OCI-LY1 (cell line): ENCODE measurements at regions not wholly inside any gene's neighbourhood (a gene's known extent, or its start where the extent isn't known, plus 50 kb on each side); places are given as distances from the start of the nearest gene placed in this dataset.

Experiments used
- H2AFZ ChIP-seq: fragments of 200-600 bp; sonication (generic), shearing (Covaris generic); 2 replicates; pipeline ENCODE4 v1.6.0; 2014; ENCODE audit warnings: antibody characterized with exemption, mild to moderate bottlenecking, low read length
- H3F3A ChIP-seq: fragments of 200-600 bp; sonication (generic), shearing (Covaris generic); 2 replicates; pipeline ENCODE4 v1.6.0; 2014; ENCODE audit warnings: mild to moderate bottlenecking, antibody characterized with exemption, low read length, moderate library complexity; ENCODE audit not compliant: insufficient read depth
- H3K27ac ChIP-seq: fragments of 200-600 bp; sonication (generic); 2 replicates; pipeline ENCODE4 v1.5.1; 2014; ENCODE audit warnings: low read length, mixed run types, mild to moderate bottlenecking, low read depth; ENCODE audit not compliant: poor library complexity, severe bottlenecking
- H3K27me3 ChIP-seq: fragments of 200-600 bp; sonication (generic); 2 replicates; pipeline ENCODE4 v1.6.0; 2014; ENCODE audit warnings: antibody characterized with exemption, mild to moderate bottlenecking, low read length, moderate library complexity; ENCODE audit not compliant: insufficient read depth
- H3K36me3 ChIP-seq: fragments of 200-600 bp; sonication (generic); 2 replicates; pipeline ENCODE4 v1.6.1; 2014; ENCODE audit warnings: mild to moderate bottlenecking, antibody characterized with exemption, low read length, moderate library complexity, mixed read lengths; ENCODE audit not compliant: insufficient read depth
- H3K4me1 ChIP-seq: fragments of 200-600 bp; sonication (generic); 2 replicates; pipeline ENCODE4 v1.5.1; 2014; ENCODE audit warnings: mild to moderate bottlenecking, low read length, moderate library complexity; ENCODE audit not compliant: insufficient read depth, severe bottlenecking
- H3K4me2 ChIP-seq: fragments of 200-600 bp; sonication (generic), shearing (Covaris generic); 2 replicates; pipeline ENCODE4 v1.6.1; 2014; ENCODE audit warnings: low read length
- H3K4me3 ChIP-seq: fragments of 200-600 bp; sonication (generic); 2 replicates; pipeline ENCODE4 v1.5.1; 2014; ENCODE audit warnings: low read length, low read depth, mild to moderate bottlenecking, mixed read lengths; ENCODE audit not compliant: poor library complexity, severe bottlenecking
- H3K79me2 ChIP-seq: fragments of 200-600 bp; shearing (Covaris generic); 2 replicates; pipeline ENCODE4 v1.6.1; 2016; ENCODE audit warnings: mixed run types, low read length, mixed read lengths; ENCODE audit not compliant: insufficient read depth
- H3K9ac ChIP-seq: fragments of 200-600 bp; sonication (generic), shearing (Covaris generic); 2 replicates; pipeline ENCODE4 v1.6.1; 2014; ENCODE audit warnings: mild to moderate bottlenecking, low read length, mixed read lengths
- H3K9me2 ChIP-seq: fragments of 200-600 bp; sonication (generic), shearing (Covaris generic); 2 replicates; pipeline ENCODE4 v1.6.1; 2014; ENCODE audit warnings: low read depth, mild to moderate bottlenecking, low read length, mixed read lengths
- H3K9me3 ChIP-seq: fragments of 200-600 bp; shearing (Covaris generic); 2 replicates; pipeline ENCODE4 v1.6.1; 2014; ENCODE audit warnings: low read length, mixed read lengths
- H4K20me1 ChIP-seq: fragments of 200-600 bp; sonication (generic), shearing (Covaris generic); 2 replicates; pipeline ENCODE4 v1.6.0; 2016; ENCODE audit warnings: mild to moderate bottlenecking, low read length; ENCODE audit not compliant: insufficient read depth
- EZH2 ChIP-seq: fragments of 200-600 bp; sonication (generic), shearing (Covaris generic); IDR thresholded peaks from 2 replicates; pipeline ENCODE4 v1.8.0; 2017; ENCODE audit warnings: borderline replicate concordance, mixed run types, mild to moderate bottlenecking, antibody characterized with exemption, low read length, moderate library complexity, mixed read lengths
- TF ChIP-seq, protein P1 (sequence below): fragments of 200-600 bp; sonication (generic), shearing (Covaris generic); IDR thresholded peaks from 2 replicates; pipeline ENCODE4 v1.5.1; 2017; ENCODE audit warnings: mild to moderate bottlenecking, antibody characterized with exemption, low read length, moderate library complexity, mixed read lengths

DNA sequence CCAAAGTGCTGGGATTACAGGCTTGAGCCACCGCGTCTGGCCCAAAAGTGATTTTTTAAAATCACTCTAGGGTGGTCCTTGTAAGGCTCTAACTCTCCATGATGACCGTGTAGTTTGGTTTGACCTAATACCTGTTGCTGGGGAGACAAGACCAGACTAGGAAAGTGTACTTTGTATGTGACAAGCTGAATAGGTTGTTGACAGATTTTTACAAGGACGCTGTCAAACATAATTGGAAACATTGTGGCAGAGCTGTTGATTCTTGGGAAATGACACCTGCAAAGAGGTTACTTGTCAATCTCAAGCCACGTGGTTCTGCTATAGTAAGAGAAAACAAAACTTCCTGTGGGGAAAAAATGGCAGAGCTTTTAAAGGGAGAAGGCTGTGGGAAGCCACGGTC lies 802.4 kb upstream of the HS3ST1 start:
- H3K4me2 ChIP-seq: no peak overlapping the region
- H3K79me2 ChIP-seq: no peaks in the 10 kb centered on the region
- H3K27ac ChIP-seq: no peak overlapping the region
- no peak overlapping the region for H3K9ac ChIP-seq
- no peaks in the 10 kb centered on the region for H4K20me1 ChIP-seq
- no peaks in the 10 kb centered on the region for H3K27me3 ChIP-seq
- H3K9me2 ChIP-seq: no peaks in the 10 kb centered on the region
- H3K36me3 ChIP-seq: no peaks in the 10 kb centered on the region
- no peaks in the 10 kb centered on the region for H3K4me1 ChIP-seq
- TF ChIP-seq EZH2: no peak
- TF ChIP-seq, protein P1, sequence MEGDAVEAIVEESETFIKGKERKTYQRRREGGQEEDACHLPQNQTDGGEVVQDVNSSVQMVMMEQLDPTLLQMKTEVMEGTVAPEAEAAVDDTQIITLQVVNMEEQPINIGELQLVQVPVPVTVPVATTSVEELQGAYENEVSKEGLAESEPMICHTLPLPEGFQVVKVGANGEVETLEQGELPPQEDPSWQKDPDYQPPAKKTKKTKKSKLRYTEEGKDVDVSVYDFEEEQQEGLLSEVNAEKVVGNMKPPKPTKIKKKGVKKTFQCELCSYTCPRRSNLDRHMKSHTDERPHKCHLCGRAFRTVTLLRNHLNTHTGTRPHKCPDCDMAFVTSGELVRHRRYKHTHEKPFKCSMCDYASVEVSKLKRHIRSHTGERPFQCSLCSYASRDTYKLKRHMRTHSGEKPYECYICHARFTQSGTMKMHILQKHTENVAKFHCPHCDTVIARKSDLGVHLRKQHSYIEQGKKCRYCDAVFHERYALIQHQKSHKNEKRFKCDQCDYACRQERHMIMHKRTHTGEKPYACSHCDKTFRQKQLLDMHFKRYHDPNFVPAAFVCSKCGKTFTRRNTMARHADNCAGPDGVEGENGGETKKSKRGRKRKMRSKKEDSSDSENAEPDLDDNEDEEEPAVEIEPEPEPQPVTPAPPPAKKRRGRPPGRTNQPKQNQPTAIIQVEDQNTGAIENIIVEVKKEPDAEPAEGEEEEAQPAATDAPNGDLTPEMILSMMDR: no peak
- H3K4me3 ChIP-seq: no peak overlapping the region
- H3F3A ChIP-seq: no peaks in the 10 kb centered on the region
- H2AFZ ChIP-seq: no peak overlapping the region
- no peaks in the 10 kb centered on the region for H3K9me3 ChIP-seq

GRCh38 chr4:12221031-12221430 lies 792.3 kb upstream of the HS3ST1 start:
- Histone ChIP-seq H3K9ac (no peak overlapping the region), H3K9me2 (no peaks in the 10 kb centered on the region), H3F3A (no peaks in the 10 kb centered on the region), H4K20me1 (no peaks in the 10 kb centered on the region), H2AFZ (no peak overlapping the region), H3K79me2 (no peaks in the 10 kb centered on the region), H3K9me3 (no peaks in the 10 kb centered on the region), H3K27me3 (no peaks in the 10 kb centered on the region), H3K4me3 (no peak overlapping the region), H3K4me1 (no peaks in the 10 kb centered on the region), H3K27ac (no peak overlapping the region), H3K4me2 (no peak overlapping the region), H3K36me3 (no peaks in the 10 kb centered on the region)
- TF ChIP-seq, protein P1: no peak

- no peaks in the 10 kb centered on the region for H3K9me3 ChIP-seq
- H2AFZ ChIP-seq: no peak overlapping the region
- H3K27me3 ChIP-seq: no peaks in the 10 kb centered on the region
- H3K4me3 ChIP-seq: no peak overlapping the region
- H3K79me2 ChIP-seq: no peaks in the 10 kb centered on the region
- H3F3A ChIP-seq: no peaks in the 10 kb centered on the region
- H3K9ac ChIP-seq: no peak overlapping the region
- no peak overlapping the region for H3K4me2 ChIP-seq
- TF ChIP-seq EZH2: no peak
- TF ChIP-seq, protein P1: no peak
- H3K4me1 ChIP-seq: no peaks in the 10 kb centered on the region
- H3K9me2 ChIP-seq: no peaks in the 10 kb centered on the region
- H3K36me3 ChIP-seq: no peaks in the 10 kb centered on the region
- no peaks in the 10 kb centered on the region for H4K20me1 ChIP-seq
- no peak overlapping the region for H3K27ac ChIP-seq
Measured at GRCh38 chr4:12211636-12212035, 782.9 kb upstream of the HS3ST1 start.
